RKO (cell line): ENCODE measurements at regions not wholly inside any gene's neighbourhood (a gene's known extent, or its start where the extent isn't known, plus 50 kb on each side); places are given as distances from the start of the nearest gene placed in this dataset.

Experiments
- DNase-seq: peaks from one replicate; pipeline ENCODE4 v3.0.0-alpha.2; 2016; ENCODE audit warnings: low spot score

DNA sequence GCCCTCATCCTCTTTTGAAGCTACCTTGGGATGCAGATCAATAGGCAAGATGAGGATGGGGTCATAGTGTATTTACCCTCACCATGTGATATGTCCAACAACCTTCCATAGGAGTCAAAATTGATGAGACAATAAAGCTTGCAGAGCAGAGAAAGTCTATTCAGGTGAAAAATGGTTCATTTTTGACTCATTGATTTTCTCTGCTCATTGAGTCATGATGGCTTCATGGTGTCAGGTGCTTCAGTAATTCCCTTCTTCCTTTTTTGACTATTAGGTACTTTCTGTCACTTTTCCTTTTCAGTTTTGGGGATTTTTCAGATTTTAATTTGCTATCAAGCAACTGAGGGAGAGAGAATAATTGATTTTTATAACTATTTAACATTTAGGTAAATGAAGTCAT is 55.9 kb upstream of the IL2 start:
- no peak for DNase-seq

DNA sequence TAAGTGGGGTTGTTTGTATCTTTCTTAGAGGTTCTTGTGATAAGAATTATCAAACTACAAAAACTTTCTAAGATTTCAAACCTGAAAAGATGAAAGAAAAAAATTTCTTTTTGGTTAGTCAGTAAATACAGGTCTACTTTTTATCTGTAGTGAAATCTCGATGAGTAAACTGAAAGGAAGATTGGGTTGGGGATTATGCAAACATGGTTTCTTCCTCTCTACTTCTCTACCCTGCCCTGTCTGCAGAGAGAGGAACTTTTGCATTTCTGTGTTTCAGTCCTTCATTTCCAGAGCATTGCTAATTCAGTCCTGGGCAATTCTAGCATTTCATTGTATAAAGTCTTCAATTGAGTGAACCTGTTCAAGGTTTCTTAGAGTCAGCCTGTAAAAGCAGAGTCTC is 51.6 kb upstream of the IL2 start:
- no peak for DNase-seq
